ENCODE measurements at regions not wholly inside any gene's neighbourhood (a gene's known extent, or its start where the extent isn't known, plus 50 kb on each side); places are given as distances from the start of the nearest gene placed in this dataset.

GRCh38 chr14:104443391-104444158 is 136.0 kb upstream of the C14orf180 start:
- peak; percentile 62 to 77 for ATAC-seq
- TF ChIP-seq BHLHE40 (IDR thresholded peaks at IDR 0.05; ENCODE audit: low read depth, low read length): no peak
- TF ChIP-seq KDM5A (IDR thresholded peaks at IDR 0.05): no peak
- TF ChIP-seq REST (IDR thresholded peaks at IDR 0.05): no peak
- no peak for TF ChIP-seq HES2 (IDR thresholded peaks at IDR 0.05)
- TF ChIP-seq MYC (IDR thresholded peaks at IDR 0.05; ENCODE audit: borderline replicate concordance, low read length): no peak
- TF ChIP-seq HOXA7 (CRISPR knock-in tag; IDR thresholded peaks at IDR 0.05): no peak
- TF ChIP-seq CHD4 (IDR thresholded peaks at IDR 0.05; ENCODE audit: borderline replicate concordance): no peak
- TF ChIP-seq CBX2 (IDR thresholded peaks at IDR 0.05; ENCODE audit: borderline replicate concordance, low read depth): no peak
- TF ChIP-seq JUN (IDR thresholded peaks at IDR 0.05): no peak
- no peak for TF ChIP-seq USF2 (IDR thresholded peaks at IDR 0.05)
- Histone ChIP-seq H3K4me1 (no peaks in the 10 kb centered on the region), H3K4me3 (no peak overlapping the region), H3K9me3 (peaks cover 10% of the 10 kb centered on the region), H3K27ac (no peak overlapping the region), H3K4me2 (no peak overlapping the region)
- peak in 1 of 2 experiments; percentile 27 for DNase-seq (ENCODE audit: low read depth in 1 of 2, low spot score in 1 of 2)
- no peak for FAIRE-seq
- WGBS (ENCODE audit: missing lambda C conversion rate): 46% methylated on average over 13 of the region's 13 CpGs
- ChIA-PET CTCF (no interaction called here), POLR2A (no interaction called here)

- H3K9me3 ChIP-seq: peaks cover 15% of the 10 kb centered on the region
- ATAC-seq: no peak
- ChIA-PET CTCF (no interaction called here), POLR2A (interaction anchor here (0.7 kb wide), 1 partner anchor 1347 kb away, joined by 3 read pairs; no protein-coding TSS in a partner anchor)
- H3K27ac ChIP-seq: no peak overlapping the region
- DNase-seq (ENCODE audit: low read depth in 1 of 2, low spot score in 1 of 2): no peak
- H3K4me3 ChIP-seq: no peak overlapping the region
- no peak overlapping the region for H3K4me2 ChIP-seq
- no peak for TF ChIP-seq HOXB5 (CRISPR knock-in tag; IDR thresholded peaks at IDR 0.05)
- TF ChIP-seq RCOR1 (IDR thresholded peaks at IDR 0.05; ENCODE audit: low read depth, low read length): no peak
- FAIRE-seq: no peak
- H3K4me1 ChIP-seq: no peaks in the 10 kb centered on the region
- WGBS (ENCODE audit: missing lambda C conversion rate): 45% methylated on average over 10 of the region's 10 CpGs
Measured at GRCh38 chr14:104444159-104445030, 135.2 kb upstream of the C14orf180 start.

GRCh38 chr14:104445086-104445485 is 134.5 kb upstream of the C14orf180 start:
- Histone ChIP-seq H3K4me3 (no peak overlapping the region), H3K27ac (no peak overlapping the region), H3K9me3 (peaks cover 18% of the 10 kb centered on the region), H3K4me2 (no peak overlapping the region), H3K4me1 (no peaks in the 10 kb centered on the region)
- DNase-seq (ENCODE audit: low read depth in 1 of 2, low spot score in 1 of 2): no peak
- FAIRE-seq: no peak
- ChIA-PET POLR2A (interaction anchor here (0.7 kb wide), 1 partner anchor 1347 kb away, joined by 3 read pairs; no protein-coding TSS in a partner anchor), CTCF (interaction anchor here (0.7 kb wide), 1 partner anchor 13 kb away, joined by 3 read pairs; no protein-coding TSS in a partner anchor)
- 8% methylated on average over 2 of the region's 2 CpGs for WGBS (ENCODE audit: missing lambda C conversion rate)
- ATAC-seq: no peak
- no peak for TF ChIP-seq ESRRA (IDR thresholded peaks at IDR 0.05; ENCODE audit: borderline replicate concordance, low read length)
- TF ChIP-seq MAZ (IDR thresholded peaks at IDR 0.05; ENCODE audit: borderline replicate concordance, low read depth, low read length): no peak
- TF ChIP-seq HOXB5 (CRISPR knock-in tag; IDR thresholded peaks at IDR 0.05): no peak
- TF ChIP-seq HMGXB4 (CRISPR knock-in tag; IDR thresholded peaks at IDR 0.05; ENCODE audit: borderline replicate concordance): no peak
- TF ChIP-seq RAD21 (conservative IDR thresholded peaks at IDR 0.05 in 1 of 2, IDR thresholded peaks at IDR 0.05 in 1 of 2): no peak
- no peak for TF ChIP-seq FOXS1 (CRISPR knock-in tag; IDR thresholded peaks at IDR 0.05)
- TF ChIP-seq CBX2 (IDR thresholded peaks at IDR 0.05; ENCODE audit: borderline replicate concordance, low read depth): no peak
- TF ChIP-seq JUN (IDR thresholded peaks at IDR 0.05): no peak
- no peak for TF ChIP-seq EP300 (IDR thresholded peaks at IDR 0.05)

Measured in A549 (cell line).